Fibroblast of lung (primary cell): ENCODE measurements at regions not wholly inside any gene's neighbourhood (a gene's known extent, or its start where the extent isn't known, plus 50 kb on each side); places are given as distances from the start of the nearest gene placed in this dataset.

Experiments used
- EZH2 ChIP-seq: IDR thresholded peaks from 2 replicates; pipeline ENCODE4 v1.5.1; 2012; ENCODE audit warnings: low read length, control low read depth, mild to moderate bottlenecking; ENCODE audit errors: missing control alignments
- TF ChIP-seq, protein P1 (sequence below), 2 donors: IDR thresholded peaks in 1 of 2; conservative IDR thresholded peaks in 1 of 2; 1 replicate in 1 of 2; 2 replicates in 1 of 2; pipeline ENCODE4 v1.5.1; 2011 to 2012; ENCODE audit warnings: low read length in 2 of 2, control low read depth in 1 of 2, inconsistent platforms in 1 of 2, low read depth in 1 of 2, mild to moderate bottlenecking in 1 of 2

DNA sequence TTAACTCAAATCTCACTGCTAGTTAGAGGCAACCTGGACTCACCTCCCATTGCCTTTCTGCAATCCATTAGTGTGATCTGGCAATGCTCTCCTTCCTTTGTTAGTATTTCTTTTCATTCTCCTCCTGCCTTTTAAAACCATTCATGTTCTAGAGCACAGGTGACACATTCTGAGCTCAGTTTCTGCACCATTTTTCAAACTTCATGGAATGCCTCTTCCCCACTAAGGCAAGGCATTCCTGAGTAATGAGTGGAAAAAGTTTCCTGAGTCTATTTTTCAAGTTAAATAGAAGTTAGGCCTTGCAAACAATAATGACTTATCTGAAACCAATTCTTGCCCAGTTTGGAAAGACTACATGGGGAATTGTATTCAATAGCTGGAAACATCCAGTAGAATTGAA, 1001.8 kb downstream of the BCL11B start:
- TF ChIP-seq, protein P1, sequence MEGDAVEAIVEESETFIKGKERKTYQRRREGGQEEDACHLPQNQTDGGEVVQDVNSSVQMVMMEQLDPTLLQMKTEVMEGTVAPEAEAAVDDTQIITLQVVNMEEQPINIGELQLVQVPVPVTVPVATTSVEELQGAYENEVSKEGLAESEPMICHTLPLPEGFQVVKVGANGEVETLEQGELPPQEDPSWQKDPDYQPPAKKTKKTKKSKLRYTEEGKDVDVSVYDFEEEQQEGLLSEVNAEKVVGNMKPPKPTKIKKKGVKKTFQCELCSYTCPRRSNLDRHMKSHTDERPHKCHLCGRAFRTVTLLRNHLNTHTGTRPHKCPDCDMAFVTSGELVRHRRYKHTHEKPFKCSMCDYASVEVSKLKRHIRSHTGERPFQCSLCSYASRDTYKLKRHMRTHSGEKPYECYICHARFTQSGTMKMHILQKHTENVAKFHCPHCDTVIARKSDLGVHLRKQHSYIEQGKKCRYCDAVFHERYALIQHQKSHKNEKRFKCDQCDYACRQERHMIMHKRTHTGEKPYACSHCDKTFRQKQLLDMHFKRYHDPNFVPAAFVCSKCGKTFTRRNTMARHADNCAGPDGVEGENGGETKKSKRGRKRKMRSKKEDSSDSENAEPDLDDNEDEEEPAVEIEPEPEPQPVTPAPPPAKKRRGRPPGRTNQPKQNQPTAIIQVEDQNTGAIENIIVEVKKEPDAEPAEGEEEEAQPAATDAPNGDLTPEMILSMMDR (conservative IDR thresholded peaks at IDR 0.05 in 1 of 2, IDR thresholded peaks at IDR 0.05 in 1 of 2; ENCODE audit: low read depth in 1 of 2, low read length in 2 of 2), result no peak
- TF ChIP-seq EZH2, result no peak
